ENCODE measurements at regions not wholly inside any gene's neighbourhood (a gene's known extent, or its start where the extent isn't known, plus 50 kb on each side); places are given as distances from the start of the nearest gene placed in this dataset.

DNA sequence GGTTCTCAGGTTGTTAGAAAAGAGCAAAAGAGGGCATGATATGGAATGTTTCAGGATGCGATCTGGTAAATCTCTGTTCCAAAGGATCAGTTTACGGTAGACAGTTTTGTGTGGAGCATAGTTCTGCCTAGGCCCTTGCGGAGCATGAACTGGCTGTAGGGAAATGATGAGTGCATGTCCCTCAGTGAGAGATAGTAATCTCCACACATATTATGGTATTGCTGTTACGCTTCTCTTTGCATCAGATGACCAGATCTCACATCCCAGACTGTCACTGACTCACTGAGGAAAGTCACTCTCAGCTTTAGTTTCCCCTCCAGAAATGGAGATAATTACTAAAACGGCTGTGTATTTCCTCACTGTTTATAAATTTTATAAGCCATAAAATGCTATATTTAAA is 836.0 kb downstream of the JRKL start:
- Histone ChIP-seq H3K4me1 (ENCODE audit: control insufficient read depth in 1 of 2, insufficient read depth in 2 of 2, low read length in 2 of 2) (no peaks in the 10 kb centered on the region), H4K20me1 (ENCODE audit: insufficient read depth, low read length) (no peaks in the 10 kb centered on the region), H3K4me3 (replicated peaks in 1 of 3; ENCODE audit: low read depth in 2 of 3, low read length in 3 of 3) (no peak overlapping the region), H3K36me3 (replicated peaks in 1 of 2; ENCODE audit: control insufficient read depth in 1 of 2, insufficient read depth in 2 of 2, low read length in 2 of 2) (no peaks in the 10 kb centered on the region), H3K9ac (ENCODE audit: insufficient read depth, low read length, poor library complexity, severe bottlenecking) (no peak overlapping the region), H2AFZ (ENCODE audit: insufficient read depth, low read depth, low read length, poor library complexity, severe bottlenecking) (no peak overlapping the region), H3K9me3 (replicated peaks in 1 of 2; ENCODE audit: control insufficient read depth in 1 of 2, insufficient read depth in 1 of 2, low read length in 2 of 2) (no peaks in the 10 kb centered on the region), H3K27me3 (ENCODE audit: control insufficient read depth in 2 of 2, insufficient read depth in 2 of 2, low read length in 2 of 2) (no peaks in the 10 kb centered on the region), H3K79me2 (ENCODE audit: insufficient read depth, low read length) (no peaks in the 10 kb centered on the region), H3K27ac (ENCODE audit: low read depth in 1 of 2, low read length in 2 of 2) (no peak overlapping the region), H3K4me2 (replicated peaks; ENCODE audit: extremely low read depth, low read length, poor library complexity, severe bottlenecking) (no peak overlapping the region)
- Mint-ChIP-seq H3K4me1 (no peaks in the 10 kb centered on the region), H3K4me3 (no peak overlapping the region), H3K36me3 (no peaks in the 10 kb centered on the region), H3K27ac (no peak overlapping the region), H3K27me3 (ENCODE audit: low read depth in 3 of 3) (no peaks in the 10 kb centered on the region), H3K9me3 (peaks cover 0 to 5% (median 2%) of the 10 kb centered on the region in 7 donors)
- intact Hi-C loops (cut with micrococcal nuclease) = no loop called here
- 79% methylated on average over 2 of the region's 5 CpGs for WGBS (ENCODE audit: insufficient coverage)
- DNase-seq = no peak
- TF ChIP-seq, protein P1, sequence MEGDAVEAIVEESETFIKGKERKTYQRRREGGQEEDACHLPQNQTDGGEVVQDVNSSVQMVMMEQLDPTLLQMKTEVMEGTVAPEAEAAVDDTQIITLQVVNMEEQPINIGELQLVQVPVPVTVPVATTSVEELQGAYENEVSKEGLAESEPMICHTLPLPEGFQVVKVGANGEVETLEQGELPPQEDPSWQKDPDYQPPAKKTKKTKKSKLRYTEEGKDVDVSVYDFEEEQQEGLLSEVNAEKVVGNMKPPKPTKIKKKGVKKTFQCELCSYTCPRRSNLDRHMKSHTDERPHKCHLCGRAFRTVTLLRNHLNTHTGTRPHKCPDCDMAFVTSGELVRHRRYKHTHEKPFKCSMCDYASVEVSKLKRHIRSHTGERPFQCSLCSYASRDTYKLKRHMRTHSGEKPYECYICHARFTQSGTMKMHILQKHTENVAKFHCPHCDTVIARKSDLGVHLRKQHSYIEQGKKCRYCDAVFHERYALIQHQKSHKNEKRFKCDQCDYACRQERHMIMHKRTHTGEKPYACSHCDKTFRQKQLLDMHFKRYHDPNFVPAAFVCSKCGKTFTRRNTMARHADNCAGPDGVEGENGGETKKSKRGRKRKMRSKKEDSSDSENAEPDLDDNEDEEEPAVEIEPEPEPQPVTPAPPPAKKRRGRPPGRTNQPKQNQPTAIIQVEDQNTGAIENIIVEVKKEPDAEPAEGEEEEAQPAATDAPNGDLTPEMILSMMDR (IDR thresholded peaks at IDR 0.05) = no peak

DNA sequence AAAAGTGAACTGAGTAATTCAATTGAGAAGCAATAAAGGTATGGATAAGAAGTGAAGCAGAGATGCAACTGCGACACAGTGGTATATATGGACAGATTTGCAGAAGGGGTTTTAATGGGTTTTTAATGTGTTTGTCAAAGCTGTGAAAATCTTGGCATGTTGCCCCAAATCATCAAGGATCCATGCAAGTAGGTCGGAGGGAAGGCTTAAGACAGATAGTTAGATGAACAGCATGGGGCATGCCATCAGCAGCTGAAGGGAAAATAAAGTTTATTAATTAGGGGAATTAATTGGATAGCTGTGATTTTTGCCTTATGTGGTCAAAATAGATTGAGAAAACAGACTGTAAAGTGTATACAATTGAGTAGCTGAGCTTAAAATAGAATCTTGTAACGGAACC is 840.1 kb downstream of the JRKL start:
- H3K9ac ChIP-seq (ENCODE audit: insufficient read depth, low read length, poor library complexity, severe bottlenecking) = no peak overlapping the region
- no peaks in the 10 kb centered on the region for H3K4me1 ChIP-seq (ENCODE audit: control insufficient read depth in 1 of 2, insufficient read depth in 2 of 2, low read length in 2 of 2)
- TF ChIP-seq, protein P1 (IDR thresholded peaks at IDR 0.05) = no peak
- 89% methylated on average over 2 of the region's 3 CpGs for WGBS (ENCODE audit: insufficient coverage)
- Mint-ChIP-seq H3K36me3 (no peaks in the 10 kb centered on the region), H3K4me3 (no peak overlapping the region), H3K27ac (no peak overlapping the region), H3K27me3 (ENCODE audit: low read depth in 3 of 3) (no peaks in the 10 kb centered on the region), H3K4me1 (no peaks in the 10 kb centered on the region), H3K9me3 (peaks cover 0 to 10% (median 3%) of the 10 kb centered on the region in 7 donors)
- H3K27ac ChIP-seq (ENCODE audit: low read depth in 1 of 2, low read length in 2 of 2) = no peak overlapping the region
- H3K9me3 ChIP-seq (replicated peaks in 1 of 2; ENCODE audit: control insufficient read depth in 1 of 2, insufficient read depth in 1 of 2, low read length in 2 of 2) = peaks cover 0 to 3% of the 10 kb centered on the region in 2 donors
- no peak overlapping the region for H2AFZ ChIP-seq (ENCODE audit: insufficient read depth, low read depth, low read length, poor library complexity, severe bottlenecking)
- H3K27me3 ChIP-seq (ENCODE audit: control insufficient read depth in 2 of 2, insufficient read depth in 2 of 2, low read length in 2 of 2) = no peaks in the 10 kb centered on the region
- no peaks in the 10 kb centered on the region for H3K36me3 ChIP-seq (replicated peaks in 1 of 2; ENCODE audit: control insufficient read depth in 1 of 2, insufficient read depth in 2 of 2, low read length in 2 of 2)
- no peak for DNase-seq
- no peak overlapping the region for H3K4me3 ChIP-seq (replicated peaks in 1 of 3; ENCODE audit: low read depth in 2 of 3, low read length in 3 of 3)
- H3K4me2 ChIP-seq (replicated peaks; ENCODE audit: extremely low read depth, low read length, poor library complexity, severe bottlenecking) = no peak overlapping the region
- H3K79me2 ChIP-seq (ENCODE audit: insufficient read depth, low read length) = no peaks in the 10 kb centered on the region
- H4K20me1 ChIP-seq (ENCODE audit: insufficient read depth, low read length) = no peaks in the 10 kb centered on the region
- intact Hi-C loops (cut with micrococcal nuclease) = no loop called here

Measured in CD14-positive monocyte (primary cell).